MM.1S (cell line): ENCODE measurements at regions not wholly inside any gene's neighbourhood (a gene's known extent, or its start where the extent isn't known, plus 50 kb on each side); places are given as distances from the start of the nearest gene placed in this dataset.

Experiments
- CTCF ChIP-seq: fragments of 300-600 bp; sonication (generic); IDR thresholded peaks from 2 replicates; pipeline ENCODE4 v1.5.1; 2016; ENCODE audit warnings: antibody characterized with exemption, low read length, mixed read lengths
- EZH2 ChIP-seq: fragments of 300-600 bp; sonication (generic); optimal IDR thresholded peaks from 2 replicates; pipeline ENCODE3; 2017; ENCODE audit warnings: low read depth, mild to moderate bottlenecking, antibody characterized with exemption, low read length, mixed read lengths

DNA sequence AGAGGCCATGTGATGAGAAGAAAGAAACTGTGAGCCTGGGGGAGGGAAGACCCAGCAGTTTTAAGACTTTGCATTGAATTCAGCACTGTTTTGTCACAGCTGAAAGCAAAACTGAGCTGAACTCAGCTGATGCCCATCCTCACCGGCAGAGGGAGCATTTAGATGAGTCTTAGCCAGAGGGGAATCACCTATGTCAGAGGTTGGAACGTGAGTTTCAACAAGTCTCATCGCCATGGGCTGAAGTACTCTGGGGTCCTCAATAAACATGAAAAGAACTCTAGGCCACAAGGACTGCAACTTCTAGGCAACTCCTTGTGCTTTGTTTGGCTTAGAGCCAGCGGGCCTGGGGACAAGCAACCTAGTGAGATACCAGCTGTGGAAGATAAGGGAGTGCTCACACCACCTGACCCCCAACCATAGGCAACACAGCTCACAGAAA, 324.5 kb downstream of the TBL1XR1 start:
- TF ChIP-seq EZH2, result no peak
- peak; percentile 98 for TF ChIP-seq CTCF
